Peyer's patch (tissue), 4 donors: ENCODE measurements at regions not wholly inside any gene's neighbourhood (a gene's known extent, or its start where the extent isn't known, plus 50 kb on each side); places are given as distances from the start of the nearest gene placed in this dataset.

Experiments
- POLR2A ChIP-seq, 2 donors: fragments of 450-650 bp; IDR thresholded peaks; one replicate each; pipeline ENCODE4 v1.5.1; 2017; ENCODE audit warnings: antibody characterized with exemption in 2 of 2, mild to moderate bottlenecking in 2 of 2, moderate library complexity in 2 of 2
- TF ChIP-seq, protein P1 (sequence below), 6 experiments: fragments of 450-650 bp in 4 of 6; fragments of 200-600 bp in 2 of 6; sonication (generic) in 1 of 6; IDR thresholded peaks; one replicate each; pipeline ENCODE4 v1.5.1; 2017 to 2019; ENCODE audit warnings: antibody characterized with exemption in 6 of 6, mild to moderate bottlenecking in 3 of 6, moderate library complexity in 1 of 6

DNA sequence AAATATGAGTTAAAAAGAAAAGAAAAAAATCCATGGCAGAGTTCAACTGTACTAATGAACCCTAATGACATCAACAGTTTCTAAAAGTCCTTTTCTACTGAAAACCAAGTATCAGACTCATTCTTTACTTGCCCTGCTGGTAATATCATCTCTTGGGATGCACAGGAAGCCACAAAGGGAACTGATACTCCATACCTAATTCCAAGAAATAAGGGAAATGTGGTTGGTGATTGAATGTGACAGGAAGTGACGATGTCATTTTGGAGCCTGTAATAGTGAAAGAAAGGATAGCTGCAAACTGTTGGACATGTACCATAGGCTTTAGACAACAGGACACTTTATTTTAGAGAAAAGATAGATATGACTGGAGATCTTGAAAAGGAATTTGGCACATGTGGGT lies 98.7 kb upstream of the VAV3 start:
- TF ChIP-seq, protein P1, sequence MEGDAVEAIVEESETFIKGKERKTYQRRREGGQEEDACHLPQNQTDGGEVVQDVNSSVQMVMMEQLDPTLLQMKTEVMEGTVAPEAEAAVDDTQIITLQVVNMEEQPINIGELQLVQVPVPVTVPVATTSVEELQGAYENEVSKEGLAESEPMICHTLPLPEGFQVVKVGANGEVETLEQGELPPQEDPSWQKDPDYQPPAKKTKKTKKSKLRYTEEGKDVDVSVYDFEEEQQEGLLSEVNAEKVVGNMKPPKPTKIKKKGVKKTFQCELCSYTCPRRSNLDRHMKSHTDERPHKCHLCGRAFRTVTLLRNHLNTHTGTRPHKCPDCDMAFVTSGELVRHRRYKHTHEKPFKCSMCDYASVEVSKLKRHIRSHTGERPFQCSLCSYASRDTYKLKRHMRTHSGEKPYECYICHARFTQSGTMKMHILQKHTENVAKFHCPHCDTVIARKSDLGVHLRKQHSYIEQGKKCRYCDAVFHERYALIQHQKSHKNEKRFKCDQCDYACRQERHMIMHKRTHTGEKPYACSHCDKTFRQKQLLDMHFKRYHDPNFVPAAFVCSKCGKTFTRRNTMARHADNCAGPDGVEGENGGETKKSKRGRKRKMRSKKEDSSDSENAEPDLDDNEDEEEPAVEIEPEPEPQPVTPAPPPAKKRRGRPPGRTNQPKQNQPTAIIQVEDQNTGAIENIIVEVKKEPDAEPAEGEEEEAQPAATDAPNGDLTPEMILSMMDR (IDR thresholded peaks at IDR 0.05): no peak
- TF ChIP-seq POLR2A (IDR thresholded peaks at IDR 0.05): no peak
